ENCODE measurements at regions not wholly inside any gene's neighbourhood (a gene's known extent, or its start where the extent isn't known, plus 50 kb on each side); places are given as distances from the start of the nearest gene placed in this dataset.

DNA sequence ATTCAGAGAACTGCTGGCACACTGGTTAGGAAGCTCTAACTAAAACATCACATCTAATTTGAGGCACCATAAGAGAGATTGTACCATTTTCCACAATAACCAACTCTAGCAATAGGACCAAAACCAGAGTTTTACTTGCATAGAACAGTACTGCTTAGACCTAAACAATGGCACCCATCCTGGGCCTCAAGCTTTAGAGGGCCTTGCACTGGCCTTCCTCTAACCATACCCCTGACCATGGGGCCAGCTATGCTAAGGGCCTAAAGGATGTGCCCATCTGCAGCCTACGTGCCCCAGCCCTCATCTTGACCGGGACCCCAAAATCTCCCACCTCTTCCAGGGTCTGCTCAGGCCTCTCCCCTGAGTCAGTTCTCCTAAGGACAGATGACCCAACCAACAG is 74.4 kb upstream of the ARHGAP32 start:
- DNase-seq (ENCODE audit: low read depth in 2 of 2), result no peak

DNA sequence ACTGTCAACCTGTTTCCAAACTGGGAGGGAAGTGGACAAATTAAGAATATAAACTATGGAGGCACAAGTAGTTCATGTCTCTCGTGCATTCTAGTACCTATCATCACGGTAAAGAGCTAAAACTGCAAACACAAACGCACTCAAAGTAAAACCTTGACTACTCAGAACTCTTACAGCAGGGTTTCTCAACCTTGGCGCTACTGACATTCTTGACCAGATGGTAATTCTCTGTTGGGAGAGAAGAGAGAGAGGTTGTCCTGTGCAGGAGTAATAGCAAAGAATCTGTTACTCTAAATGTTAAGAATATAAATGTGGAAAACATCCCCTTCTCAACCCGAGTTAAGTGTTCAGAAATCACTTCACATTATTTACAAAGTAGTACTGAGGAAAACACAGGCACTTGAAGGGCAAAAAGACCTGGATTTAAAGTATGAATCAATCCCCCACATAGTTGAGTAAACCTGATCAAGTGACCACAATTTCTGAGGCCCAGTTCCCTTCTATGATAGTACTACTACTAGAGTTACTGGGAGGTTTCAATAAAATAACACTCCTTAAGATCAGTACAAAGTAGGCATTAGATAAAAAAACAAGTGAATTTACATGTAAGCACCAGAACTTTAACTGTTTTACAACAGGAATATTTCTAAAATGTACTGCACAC is 73.1 kb upstream of the ARHGAP32 start:
- no peak for DNase-seq (ENCODE audit: low read depth in 2 of 2)

DNA sequence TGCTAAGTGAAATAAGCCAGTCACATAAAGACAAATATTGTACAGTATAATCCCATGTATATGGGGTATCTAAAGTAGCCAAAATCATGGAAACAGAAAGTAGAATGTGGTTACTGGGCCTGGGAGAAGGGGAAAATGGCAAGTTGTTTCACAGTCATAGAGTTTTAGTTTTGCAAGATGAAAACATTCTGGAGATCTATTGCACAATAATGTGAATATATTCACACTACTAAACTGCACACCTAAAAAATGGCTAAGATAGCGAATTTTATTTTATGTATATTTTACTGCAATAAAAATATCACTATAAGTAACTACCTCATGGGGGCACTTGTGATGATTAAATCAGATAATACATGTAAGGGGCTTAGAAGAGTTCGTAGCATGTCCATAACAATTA is 72.0 kb upstream of the ARHGAP32 start:
- DNase-seq (ENCODE audit: low read depth in 2 of 2), result no peak

DNA sequence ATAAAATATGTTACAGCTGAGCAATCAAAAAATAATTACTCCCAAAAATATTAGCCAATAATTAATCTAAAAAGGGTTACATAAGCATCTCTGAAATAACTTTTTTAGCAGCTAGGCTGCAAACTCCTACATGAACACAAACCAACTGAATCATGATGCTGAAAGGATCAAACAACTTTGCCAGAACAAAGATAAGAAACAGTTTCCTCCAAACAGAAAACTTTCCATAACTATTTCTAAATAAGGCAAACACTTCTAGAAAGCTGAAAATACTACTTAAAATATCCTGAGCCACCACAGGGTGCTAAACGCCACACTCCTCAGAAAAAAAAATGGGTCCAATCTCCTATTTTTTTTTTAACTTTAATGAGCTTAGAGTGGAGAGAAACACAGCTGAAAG is 68.6 kb upstream of the ARHGAP32 start:
- DNase-seq (ENCODE audit: low read depth in 2 of 2), result no peak

DNA sequence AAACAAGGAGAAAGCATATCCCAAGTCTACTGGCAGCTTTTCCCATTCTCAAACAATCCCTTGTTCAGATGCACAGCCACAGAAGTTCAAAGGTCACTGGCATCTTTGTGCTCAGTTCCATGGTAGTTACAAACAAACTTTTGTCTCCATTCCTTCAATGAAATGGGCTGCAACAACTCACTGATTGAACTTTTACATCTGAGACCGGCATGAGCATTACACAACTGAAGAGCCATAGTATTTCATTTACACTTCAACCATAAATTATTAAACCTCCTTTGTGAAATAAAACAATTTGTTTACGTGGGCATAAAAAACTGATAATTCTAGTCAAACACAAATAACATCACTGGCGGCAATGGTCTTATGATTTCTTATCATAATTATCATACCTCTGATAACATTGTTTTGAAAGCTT is 67.8 kb upstream of the ARHGAP32 start:
- no peak for DNase-seq (ENCODE audit: low read depth in 2 of 2)

DNA sequence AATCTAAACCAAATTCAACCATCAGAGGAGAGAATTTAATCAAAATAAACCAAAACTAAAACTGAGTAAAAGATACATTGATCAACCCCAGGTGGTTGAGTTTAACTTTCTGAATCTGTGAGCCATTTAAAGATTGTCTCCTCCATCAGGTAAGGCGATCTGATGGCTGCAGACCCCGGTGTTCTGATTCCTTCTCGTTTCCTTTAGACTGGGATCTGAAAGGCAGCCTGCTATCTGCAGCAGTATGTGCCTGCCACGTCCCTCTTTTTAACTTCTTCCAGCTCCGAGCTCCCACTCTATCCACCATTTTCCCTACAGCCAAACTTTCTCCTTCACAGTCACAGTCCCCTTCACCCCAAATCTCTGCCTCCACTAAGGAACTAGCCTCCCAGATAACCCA is 66.1 kb upstream of the ARHGAP32 start:
- DNase-seq (ENCODE audit: low read depth in 2 of 2), result no peak

DNA sequence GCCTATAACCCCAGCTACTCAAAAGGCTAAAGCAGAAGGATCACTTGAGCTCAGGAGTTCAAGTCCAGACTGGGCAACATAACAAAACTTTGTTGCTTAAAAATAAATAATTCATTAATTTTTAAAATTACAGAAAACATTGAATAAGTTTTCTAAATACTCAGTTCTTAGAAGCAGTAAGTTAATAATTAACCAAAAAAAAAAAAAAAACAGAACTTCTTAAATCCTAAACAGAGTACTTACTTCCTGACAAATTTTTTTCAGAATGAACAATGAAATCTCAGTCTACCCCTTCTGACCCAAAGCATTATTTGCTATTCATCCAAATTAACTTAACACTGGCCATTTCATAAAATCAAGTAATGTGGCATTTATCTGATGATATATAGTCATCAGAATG is 65.4 kb upstream of the ARHGAP32 start:
- DNase-seq (ENCODE audit: low read depth in 2 of 2), result no peak

DNA sequence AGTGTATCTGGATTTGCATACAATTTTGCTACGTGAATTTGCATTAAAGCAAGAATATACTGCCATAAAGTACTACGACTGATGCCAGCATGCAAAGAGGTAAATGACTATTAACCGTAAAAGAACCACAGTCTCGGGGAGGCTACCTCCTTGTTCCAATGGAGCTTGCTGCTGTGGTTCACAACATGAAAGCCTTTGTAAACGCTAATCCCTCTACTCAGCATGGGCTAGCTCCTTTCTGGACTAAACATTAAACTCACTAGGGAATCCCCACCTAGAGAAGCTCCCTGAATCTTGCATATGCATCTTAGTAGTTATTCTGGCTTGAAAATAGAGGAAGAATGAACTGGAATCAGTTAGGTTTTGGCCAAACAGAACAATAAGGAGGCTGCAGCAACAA is 60.5 kb upstream of the ARHGAP32 start:
- DNase-seq (ENCODE audit: low read depth in 2 of 2), result no peak

DNA sequence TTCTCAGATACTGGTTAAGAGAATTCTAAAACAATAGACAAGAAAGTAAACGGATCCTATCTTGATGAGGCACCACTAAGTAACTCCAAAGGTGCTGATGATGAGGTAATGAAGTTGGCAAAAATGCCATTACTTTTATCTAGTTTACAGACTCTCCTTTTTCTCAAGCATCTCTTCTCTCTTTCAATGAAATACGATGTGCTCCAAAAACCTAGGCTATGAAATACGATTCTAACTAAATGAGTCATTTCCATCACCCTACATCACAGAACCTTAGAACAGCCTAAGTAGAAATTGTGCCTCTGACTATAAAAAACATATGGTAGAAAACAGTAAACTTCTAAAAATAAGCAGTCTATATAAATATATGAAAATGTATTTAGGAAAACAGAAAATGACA is 58.9 kb upstream of the ARHGAP32 start:
- DNase-seq (ENCODE audit: low read depth in 2 of 2), result no peak

DNA sequence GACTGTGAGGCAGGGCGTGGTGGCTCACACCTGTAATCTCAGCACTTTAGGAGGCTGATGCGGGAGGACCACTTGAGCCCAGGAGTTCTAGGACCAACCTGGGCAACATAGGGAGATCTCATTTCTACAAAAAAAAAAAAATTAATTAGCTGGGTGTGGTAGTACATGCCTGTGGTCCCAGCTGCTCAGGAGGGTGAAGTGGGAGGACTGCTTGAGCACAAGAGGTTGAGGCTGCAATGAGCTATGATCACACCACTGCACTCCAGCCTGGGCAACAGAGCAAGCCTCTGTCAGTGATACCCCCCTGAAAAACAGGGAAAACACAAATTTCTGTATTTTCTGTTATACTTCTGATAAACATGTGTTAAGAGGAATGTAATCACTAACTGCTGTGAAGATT is 57.8 kb upstream of the ARHGAP32 start:
- DNase-seq (ENCODE audit: low read depth in 2 of 2), result no peak

DNA sequence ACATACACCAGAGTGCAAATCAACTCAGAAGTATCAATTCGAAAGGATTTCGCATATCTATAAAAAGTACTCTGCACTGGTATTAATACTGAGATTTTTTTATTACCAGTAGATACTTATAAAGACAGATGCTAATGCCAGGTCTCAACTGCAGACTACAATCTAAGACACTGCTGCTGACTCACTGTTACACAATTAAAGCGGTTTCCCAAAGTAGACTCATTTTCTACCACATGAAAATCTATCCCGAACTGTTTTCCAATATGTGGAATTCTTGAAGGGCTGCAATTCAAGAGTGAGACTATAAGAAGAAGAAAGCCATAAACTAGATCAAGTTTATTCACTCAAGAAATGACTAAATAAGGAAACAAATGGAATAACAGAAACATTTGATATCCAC is 57.2 kb upstream of the ARHGAP32 start:
- no peak for DNase-seq (ENCODE audit: low read depth in 2 of 2)

DNA sequence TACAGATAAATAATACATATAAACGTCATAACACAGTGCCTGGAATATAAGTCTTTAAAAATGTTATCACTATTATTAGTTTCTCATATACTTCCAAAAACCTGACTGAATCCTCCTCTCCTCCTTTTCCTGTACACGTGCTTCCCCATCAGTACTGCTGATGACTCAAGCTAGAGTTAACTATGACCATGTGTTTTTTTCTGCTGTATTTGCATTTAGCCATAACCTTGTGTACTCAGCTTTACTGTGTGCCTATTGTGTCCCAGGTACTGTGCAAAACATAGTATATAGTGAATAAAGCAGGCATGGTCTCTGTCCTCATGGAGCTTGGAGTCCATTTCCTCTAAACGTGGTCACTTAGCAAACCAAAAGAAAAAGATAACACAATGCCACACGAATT is 56.5 kb upstream of the ARHGAP32 start:
- no peak for DNase-seq (ENCODE audit: low read depth in 2 of 2)

DNA sequence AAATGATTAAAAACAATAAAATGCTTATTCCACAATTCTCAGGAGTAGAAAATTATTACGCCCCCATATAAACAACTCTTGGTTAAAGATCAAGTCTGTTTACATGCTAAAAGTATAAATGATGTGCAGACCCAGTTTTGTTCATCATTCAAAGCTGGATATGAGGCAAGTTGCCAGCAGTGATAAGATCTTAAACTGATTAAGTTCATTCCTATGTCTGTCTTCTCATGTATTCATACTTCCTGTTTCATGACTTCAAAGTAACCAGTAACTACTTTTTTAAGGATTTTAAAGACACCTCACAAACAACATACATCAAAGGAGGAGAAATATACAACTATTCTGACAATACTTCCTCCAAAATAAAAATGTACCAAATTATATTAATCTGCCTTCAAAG is 55.0 kb upstream of the ARHGAP32 start:
- DNase-seq (ENCODE audit: low read depth in 2 of 2), result no peak

DNA sequence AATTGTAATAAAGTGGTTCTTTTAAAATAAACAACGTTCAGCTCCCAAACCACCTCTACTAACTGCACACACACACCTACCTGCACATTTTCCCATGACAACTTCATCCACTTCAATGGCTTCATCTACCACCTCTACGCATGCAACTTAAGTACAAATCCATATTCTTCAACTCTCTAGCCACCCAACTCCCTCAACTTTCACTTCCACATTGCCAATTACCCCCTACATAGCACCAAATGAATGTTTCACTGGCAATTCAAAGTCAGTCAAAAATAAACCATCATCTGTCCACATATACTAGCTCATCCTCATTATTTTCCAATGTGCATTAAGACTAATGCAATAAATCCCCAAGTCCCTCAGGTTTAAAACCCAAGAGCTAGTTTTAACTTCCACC is 50.7 kb upstream of the ARHGAP32 start:
- DNase-seq (ENCODE audit: low read depth in 2 of 2), result no peak
